DOHH2 (cell line): ENCODE measurements at regions not wholly inside any gene's neighbourhood (a gene's known extent, or its start where the extent isn't known, plus 50 kb on each side); places are given as distances from the start of the nearest gene placed in this dataset.

ENCODE experiments used
- CTCF ChIP-seq: fragments of 200-600 bp; sonication (generic); IDR thresholded peaks from one replicate; pipeline ENCODE4 v1.5.1; 2014; ENCODE audit warnings: antibody characterized with exemption, mild to moderate bottlenecking, low read depth, low read length; ENCODE audit not compliant: poor library complexity, severe bottlenecking
- EZH2phosphoT487 ChIP-seq: fragments of 200-600 bp; sonication (generic); IDR thresholded peaks from 2 replicates; pipeline ENCODE4 v1.6.1; 2017; ENCODE audit warnings: borderline replicate concordance, mild to moderate bottlenecking, antibody characterized with exemption, low read length, moderate library complexity, mixed read lengths

GRCh38 chr10:71014021-71014805, 125.8 kb upstream of the PCBD1 start:
- TF ChIP-seq EZH2phosphoT487 = no peak
- TF ChIP-seq CTCF = no peak
